ENCODE measurements at regions not wholly inside any gene's neighbourhood (a gene's known extent, or its start where the extent isn't known, plus 50 kb on each side); places are given as distances from the start of the nearest gene placed in this dataset.

GRCh38 chrX:121102101-121102500 is 54.7 kb downstream of the GLUD2 start:
- TF ChIP-seq POLR2AphosphoS5 (IDR thresholded peaks at IDR 0.05) (no peak), CTCF (IDR thresholded peaks at IDR 0.05) (no peak)
- H3K9me3 ChIP-seq = no peaks in the 10 kb centered on the region
- H3K27me3 ChIP-seq (replicated peaks; ENCODE audit: insufficient read depth) = no peaks in the 10 kb centered on the region
- no peak overlapping the region for H3K27ac ChIP-seq
- no peak overlapping the region for H3K4me3 ChIP-seq
- intact Hi-C loops (cut with DNase I) = no loop called here
- no peaks in the 10 kb centered on the region for H3K4me1 ChIP-seq (replicated peaks)
- no peaks in the 10 kb centered on the region for H3K36me3 ChIP-seq
- no peak for DNase-seq (ENCODE audit: low spot score)

GRCh38 chrX:121103381-121103780 is 56.0 kb downstream of the GLUD2 start:
- H3K36me3 ChIP-seq = no peaks in the 10 kb centered on the region
- intact Hi-C loops (cut with DNase I) = no loop called here
- H3K9me3 ChIP-seq = no peaks in the 10 kb centered on the region
- no peak overlapping the region for H3K4me3 ChIP-seq
- TF ChIP-seq POLR2AphosphoS5 (IDR thresholded peaks at IDR 0.05) (no peak), POLR2A (IDR thresholded peaks at IDR 0.05) (no peak), CTCF (IDR thresholded peaks at IDR 0.05) (no peak)
- H3K27ac ChIP-seq = no peak overlapping the region
- H3K27me3 ChIP-seq (replicated peaks; ENCODE audit: insufficient read depth) = no peaks in the 10 kb centered on the region
- H3K4me1 ChIP-seq (replicated peaks) = no peaks in the 10 kb centered on the region
- no peak for DNase-seq (ENCODE audit: low spot score)

- Histone ChIP-seq H3K9me3 (no peaks in the 10 kb centered on the region), H3K36me3 (no peaks in the 10 kb centered on the region), H3K27me3 (replicated peaks; ENCODE audit: insufficient read depth) (no peaks in the 10 kb centered on the region), H3K4me1 (replicated peaks) (no peaks in the 10 kb centered on the region), H3K27ac (no peak overlapping the region), H3K4me3 (no peak overlapping the region)
- 91% methylated on average over 7 of the region's 7 CpGs for whole genome bisulfite sequencing
- TF ChIP-seq CTCF (IDR thresholded peaks at IDR 0.05) (no peak), POLR2AphosphoS5 (IDR thresholded peaks at IDR 0.05) (no peak), POLR2A (IDR thresholded peaks at IDR 0.05) (no peak)
- no peak for DNase-seq (ENCODE audit: low spot score)
- intact Hi-C loops (cut with DNase I) = no loop called here
These were observed 59.2 kb downstream of the GLUD2 start for GRCh38 chrX:121106484-121107235.

GRCh38 chrX:121109986-121110385 is 62.6 kb downstream of the GLUD2 start:
- TF ChIP-seq POLR2AphosphoS5 (IDR thresholded peaks at IDR 0.05) (no peak), POLR2A (IDR thresholded peaks at IDR 0.05) (no peak), CTCF (IDR thresholded peaks at IDR 0.05) (no peak)
- intact Hi-C loops (cut with DNase I) = no loop called here
- 78% methylated on average over 2 of the region's 2 CpGs for WGBS
- no peak for DNase-seq (ENCODE audit: low spot score)
- Histone ChIP-seq H3K36me3 (no peaks in the 10 kb centered on the region), H3K27ac (no peak overlapping the region), H3K27me3 (replicated peaks; ENCODE audit: insufficient read depth) (no peaks in the 10 kb centered on the region), H3K9me3 (no peaks in the 10 kb centered on the region), H3K4me3 (no peak overlapping the region), H3K4me1 (replicated peaks) (no peaks in the 10 kb centered on the region)

- DNase-seq (ENCODE audit: low spot score) = no peak
- 87% methylated on average over 3 of the region's 3 CpGs for WGBS
- TF ChIP-seq POLR2A (IDR thresholded peaks at IDR 0.05) (no peak), POLR2AphosphoS5 (IDR thresholded peaks at IDR 0.05) (no peak), CTCF (IDR thresholded peaks at IDR 0.05) (no peak)
These were observed 63.1 kb downstream of the GLUD2 start for GRCh38 chrX:121110536-121110935.

More at GRCh38 chrX:121110536-121110935, 63.1 kb downstream of the GLUD2 start:
- H3K27me3 ChIP-seq (replicated peaks; ENCODE audit: insufficient read depth) = no peaks in the 10 kb centered on the region
- H3K4me1 ChIP-seq (replicated peaks) = no peaks in the 10 kb centered on the region
- no peak overlapping the region for H3K27ac ChIP-seq
- intact Hi-C loops (cut with DNase I) = no loop called here
- H3K36me3 ChIP-seq = no peaks in the 10 kb centered on the region
- no peak overlapping the region for H3K4me3 ChIP-seq
- H3K9me3 ChIP-seq = no peaks in the 10 kb centered on the region

Measured in prostate gland (tissue), 2 donors.